GM12878 (cell line): ENCODE measurements at regions not wholly inside any gene's neighbourhood (a gene's known extent, or its start where the extent isn't known, plus 50 kb on each side); places are given as distances from the start of the nearest gene placed in this dataset.

ENCODE experiments used
- ATAC-seq: fragments of 200-7000 bp; cut with Tn5 transposase; 3 replicates; pipeline ENCODE4 v1.9.1; 2020; ENCODE audit warnings: mild to moderate bottlenecking, moderate library complexity
- BruUV-seq: library from RNA; stranded (reverse); fragments of 400-500 nt; replicated peaks from 2 replicates; lab custom pipeline; 2021; lab: Mats Ljungman, UMichigan
- CTCF ChIA-PET: fragments of 300-600 bp; sonication (Branson Sonifier 250); formaldehyde crosslinking; extraction: SDS; loops from one replicate; lab custom pipeline; 2021; ENCODE audit warnings: inconsistent platforms; lab: Yijun Ruan, JAX
- POLR2A ChIA-PET: fragments of 350-600 bp; formaldehyde crosslinking; extraction: SDS; loops from one replicate; lab custom pipeline; 2021; ENCODE audit warnings: inconsistent platforms; lab: Charles Lee
- RAD21 ChIA-PET: fragments of 300-600 bp; sonication (Branson Sonifier 250); formaldehyde crosslinking; loops from one replicate; lab custom pipeline; 2023; ENCODE audit warnings: antibody characterized with exemption; ENCODE audit not compliant: unreplicated experiment; lab: Charles Lee
- SMC1A ChIA-PET: fragments of 300-600 bp; sonication (Branson Sonifier 250); formaldehyde crosslinking; loops from one replicate; lab custom pipeline; 2023; ENCODE audit not compliant: unreplicated experiment, uncharacterized antibody; lab: Charles Lee
- DNase-seq: peaks from one replicate; pipeline ENCODE4 v3.0.0-alpha.2; 2011; ENCODE audit warnings: low read depth, low spot score
- FAIRE-seq: peaks from 3 replicates; lab custom pipeline; 2011; peaks lifted over from hg19 to GRCh38; lab: Jason Lieb, UNC
- H2AFZ ChIP-seq: 2 replicates; pipeline ENCODE4 v1.6.0; 2011; ENCODE audit warnings: low read depth, low read length, control low read depth; ENCODE audit not compliant: control insufficient read depth
- H3K27ac ChIP-seq: 2 replicates; pipeline ENCODE4 v1.5.1; 2011; ENCODE audit warnings: control low read depth; ENCODE audit not compliant: control insufficient read depth, insufficient read depth
- H3K27me3 ChIP-seq, 2 experiments: replicated peaks in 1 of 2; 2 replicates each; pipeline versions ENCODE4 v1.6.0 to v1.6.1; 2011; ENCODE audit warnings: low read length in 1 of 2; ENCODE audit not compliant: control insufficient read depth in 2 of 2, insufficient read depth in 2 of 2
- H3K36me3 ChIP-seq, 2 experiments: 2 replicates each; pipeline ENCODE4 v1.5.1; 2011; ENCODE audit warnings: low read length in 1 of 2; ENCODE audit not compliant: control insufficient read depth in 2 of 2, insufficient read depth in 2 of 2
- H3K4me1 ChIP-seq: 2 replicates; pipeline ENCODE4 v1.6.1; 2011; ENCODE audit warnings: mild to moderate bottlenecking, low read length, moderate library complexity, mixed read lengths; ENCODE audit not compliant: control insufficient read depth, insufficient read depth
- H3K4me2 ChIP-seq: 2 replicates; pipeline ENCODE4 v1.6.0; 2011; ENCODE audit warnings: control low read depth; ENCODE audit not compliant: control insufficient read depth, insufficient read depth
- H3K4me3 ChIP-seq: fragments of 200-600 bp; sonication (generic); 2 replicates; pipeline ENCODE4 v1.5.1; 2016
- H3K79me2 ChIP-seq: 2 replicates; pipeline ENCODE4 v1.6.0; 2011; ENCODE audit warnings: low read length; ENCODE audit not compliant: control insufficient read depth, insufficient read depth
- H3K9ac ChIP-seq: 2 replicates; pipeline ENCODE4 v1.8.0; 2011; ENCODE audit warnings: low read length, control low read depth, mixed read lengths; ENCODE audit not compliant: control insufficient read depth, insufficient read depth
- H3K9me3 ChIP-seq: replicated peaks from 3 replicates; pipeline ENCODE4 v1.5.1; 2011; ENCODE audit warnings: mild to moderate bottlenecking, low read length; ENCODE audit not compliant: control insufficient read depth, insufficient read depth
- H4K20me1 ChIP-seq: 2 replicates; pipeline ENCODE4 v1.6.0; 2011; ENCODE audit not compliant: control insufficient read depth, insufficient read depth
- CEBPZ ChIP-seq: fragments of 150-350 bp; IDR thresholded peaks from 2 replicates; pipeline ENCODE4 v1.6.1; 2016; ENCODE audit warnings: low read depth, low read length
- CREM ChIP-seq: IDR thresholded peaks from 2 replicates; pipeline ENCODE4 v1.6.1; 2014; ENCODE audit warnings: antibody characterized with exemption, low read depth
- E2F4 ChIP-seq: IDR thresholded peaks from 2 replicates; pipeline ENCODE4 v1.6.1; 2012; ENCODE audit warnings: low read depth, low read length, improper control_type of control experiment
- ETV6 ChIP-seq, 2 experiments: fragments of 450-650 bp in 1 of 2; IDR thresholded peaks in 1 of 2; conservative IDR thresholded peaks in 1 of 2; 2 replicates each; pipeline ENCODE4 v1.6.1; 2014; ENCODE audit warnings: antibody characterized with exemption in 1 of 2, borderline replicate concordance in 1 of 2, low read depth in 1 of 2, mild to moderate bottlenecking in 1 of 2, moderate library complexity in 1 of 2
- RB1 ChIP-seq: fragments of 450-650 bp; formaldehyde crosslinking; IDR thresholded peaks from 2 replicates; pipeline ENCODE4 v1.6.1; 2017; ENCODE audit warnings: mild to moderate bottlenecking, borderline replicate concordance
- RCOR1 ChIP-seq: conservative IDR thresholded peaks from 2 replicates; pipeline ENCODE4 v1.6.1; 2012; ENCODE audit warnings: low read depth, low read length, improper control_type of control experiment
- SREBF1 ChIP-seq: IDR thresholded peaks from 2 replicates; pipeline ENCODE4 v1.6.1; 2012; ENCODE audit warnings: mild to moderate bottlenecking, low read length
- WGBS: methylation state at CpG from one replicate; pipeline ENCODE4 v1.1.6; 2016; ENCODE audit warnings: low lambda C conversion rate; ENCODE audit not compliant: insufficient replicate concordance, insufficient coverage; ENCODE audit errors: missing lambda C conversion rate; 5-methylcytosine and 5-hydroxymethylcytosine counted together
- in situ Hi-C: fragments of 300-500 bp; cut with MboI; formaldehyde crosslinking; loops from 9 replicates; pipeline ENCODE4 v1.14.3; 2018; ENCODE audit warnings: mixed read lengths
- intact Hi-C: fragments of 100-400 bp; cut with micrococcal nuclease; formaldehyde crosslinking; loops from one replicate; pipeline ENCODE4 v1.14.2; 2022; ENCODE audit not compliant: unreplicated experiment

GRCh38 chr3:30299674-30300385, 306.6 kb upstream of the TGFBR2 start (continued):
- no peak for TF ChIP-seq CEBPZ
- TF ChIP-seq E2F4 = no peak
- TF ChIP-seq ETV6 (conservative IDR thresholded peaks at IDR 0.05 in 1 of 2, IDR thresholded peaks at IDR 0.05 in 1 of 2; ENCODE audit: borderline replicate concordance in 1 of 2, low read depth in 1 of 2) = no peak
- TF ChIP-seq RCOR1 = no peak
- no peak for TF ChIP-seq CREM

- TF ChIP-seq RB1 (no peak), SREBF1 (no peak)
- Histone ChIP-seq H3K36me3 (no peaks in the 10 kb centered on the region), H3K4me2 (no peak overlapping the region), H4K20me1 (no peaks in the 10 kb centered on the region), H3K4me1 (no peaks in the 10 kb centered on the region), H2AFZ (no peak overlapping the region), H3K9me3 (no peaks in the 10 kb centered on the region), H3K27me3 (no peaks in the 10 kb centered on the region), H3K9ac (no peak overlapping the region), H3K79me2 (no peaks in the 10 kb centered on the region), H3K4me3 (no peak overlapping the region), H3K27ac (no peak overlapping the region)
- BruUV-seq = no TSS peak
- no peak for ATAC-seq
- 17% methylated on average over 1 of the region's 1 CpG for WGBS
- no peak for FAIRE-seq
- RAD21 ChIA-PET = no interaction called here
- SMC1A ChIA-PET = no interaction called here
- in situ Hi-C loops (no loop called here), intact Hi-C loops (no loop called here)
- POLR2A ChIA-PET = no interaction called here
- CTCF ChIA-PET = no interaction called here
- no peak for DNase-seq
Observed at GRCh38 chr3:30300809-30301208, 305.6 kb upstream of the TGFBR2 start.
